HG03066 (cell line): ENCODE measurements at regions not wholly inside any gene's neighbourhood (a gene's known extent, or its start where the extent isn't known, plus 50 kb on each side); places are given as distances from the start of the nearest gene placed in this dataset.
"Not testable (repeated sequence)": the region's sequence is repeated elsewhere in the genome, so short reads cannot be mapped to it uniquely, and the experiment has no call there.

Source experiments
- ATAC-seq: cut with Tn5 transposase; IDR thresholded peaks from one replicate; pipeline ENCODE4 v1.9.1; 2021; ENCODE audit warnings: low read depth; ENCODE audit not compliant: unreplicated experiment

- ATAC-seq, result not testable (repeated sequence)
Observed at GRCh38 chrX:107296184-107296583, 89.8 kb downstream of the DNAAF6 start.

GRCh38 chrX:107298276-107298675, 91.9 kb downstream of the DNAAF6 start:
- ATAC-seq, result no peak

- no peak for ATAC-seq
Observed at GRCh38 chrX:107301253-107301652, 94.8 kb downstream of the DNAAF6 start.

- ATAC-seq, result no peak
Observed at GRCh38 chrX:107304141-107304540, 97.7 kb downstream of the DNAAF6 start.

GRCh38 chrX:107323786-107324492, 117.5 kb downstream of the DNAAF6 start:
- ATAC-seq, result no peak

- ATAC-seq, result no peak
Observed at GRCh38 chrX:107324493-107325310, 118.3 kb downstream of the DNAAF6 start.

GRCh38 chrX:107325467-107325866, 119.1 kb downstream of the DNAAF6 start:
- no peak for ATAC-seq

GRCh38 chrX:107348051-107348450, 101.4 kb upstream of the FRMPD3 start:
- ATAC-seq, result no peak

- ATAC-seq, result no peak
Observed at GRCh38 chrX:107348990-107349389, 100.5 kb upstream of the FRMPD3 start.

GRCh38 chrX:107355533-107355932, 93.9 kb upstream of the FRMPD3 start:
- ATAC-seq, result no peak

- ATAC-seq, result no peak
Observed at GRCh38 chrX:107360788-107361360, 88.6 kb upstream of the FRMPD3 start.

- not testable (repeated sequence) for ATAC-seq
Observed at GRCh38 chrX:107370185-107370584, 79.3 kb upstream of the FRMPD3 start.

GRCh38 chrX:107374132-107374531, 75.3 kb upstream of the FRMPD3 start:
- ATAC-seq, result no peak

- no peak for ATAC-seq
Observed at GRCh38 chrX:107374831-107375230, 74.6 kb upstream of the FRMPD3 start.

GRCh38 chrX:107376186-107376585, 73.3 kb upstream of the FRMPD3 start:
- ATAC-seq, result not testable (repeated sequence)

- no peak for ATAC-seq
Observed at GRCh38 chrX:107384397-107385105, 64.9 kb upstream of the FRMPD3 start.

- no peak for ATAC-seq
Observed at GRCh38 chrX:107389726-107390125, 59.7 kb upstream of the FRMPD3 start.

- not testable (repeated sequence) for ATAC-seq
Observed at GRCh38 chrX:107393656-107394055, 55.8 kb upstream of the FRMPD3 start.

GRCh38 chrX:107396235-107396634, 53.2 kb upstream of the FRMPD3 start:
- ATAC-seq, result no peak

GRCh38 chrX:107396783-107397182, 52.7 kb upstream of the FRMPD3 start:
- ATAC-seq, result no peak

GRCh38 chrX:107398115-107398514, 51.3 kb upstream of the FRMPD3 start:
- ATAC-seq, result peak; percentile 54
